Fibroblast of lung (primary cell): ENCODE measurements at regions not wholly inside any gene's neighbourhood (a gene's known extent, or its start where the extent isn't known, plus 50 kb on each side); places are given as distances from the start of the nearest gene placed in this dataset.

Source experiments
- DNase-seq, 2 donors: peaks; one replicate each; pipeline versions ENCODE4 v3.0.0 to v3.0.0-alpha.2; 2010; ENCODE audit warnings: low read depth in 2 of 2
- H2AFZ ChIP-seq: 2 replicates; pipeline ENCODE4 v1.5.1; 2012; ENCODE audit warnings: low read length, control low read depth, inconsistent platforms
- H3K27ac ChIP-seq: 2 replicates; pipeline ENCODE4 v1.5.1; 2011; ENCODE audit warnings: low read length, control low read depth; ENCODE audit not compliant: insufficient read depth
- H3K27me3 ChIP-seq: 2 replicates; pipeline ENCODE4 v1.5.1; 2011; ENCODE audit warnings: mild to moderate bottlenecking, low read length; ENCODE audit not compliant: control insufficient read depth, insufficient read depth
- H3K36me3 ChIP-seq: 2 replicates; pipeline ENCODE4 v1.5.1; 2011; ENCODE audit warnings: low read length; ENCODE audit not compliant: control insufficient read depth, insufficient read depth
- H3K4me1 ChIP-seq: 2 replicates; pipeline ENCODE4 v1.5.1; 2011; ENCODE audit warnings: low read length; ENCODE audit not compliant: control insufficient read depth, insufficient read depth; ENCODE audit errors: extremely low read depth
- H3K4me2 ChIP-seq: 2 replicates; pipeline ENCODE4 v1.5.1; 2011; ENCODE audit warnings: low read length, control low read depth; ENCODE audit not compliant: insufficient read depth; ENCODE audit errors: extremely low read depth
- H3K4me3 ChIP-seq, 4 experiments: fragments of 200-600 bp in 1 of 4; sonication (generic) in 1 of 4; replicated peaks in 1 of 4; 2 replicates each; pipeline ENCODE4 v1.5.1; 2011 to 2016; ENCODE audit warnings: low read length in 4 of 4, low read depth in 3 of 4, mild to moderate bottlenecking in 3 of 4, control low read depth in 2 of 4, inconsistent platforms in 1 of 4, mixed read lengths in 1 of 4; ENCODE audit not compliant: insufficient read depth in 1 of 4; ENCODE audit errors: control extremely low read depth in 1 of 4
- H3K79me2 ChIP-seq: 2 replicates; pipeline ENCODE4 v1.5.1; 2012; ENCODE audit warnings: mild to moderate bottlenecking, low read length, inconsistent platforms; ENCODE audit not compliant: control insufficient read depth, insufficient read depth
- H3K9ac ChIP-seq: 2 replicates; pipeline ENCODE4 v1.5.1; 2011; ENCODE audit warnings: mild to moderate bottlenecking, low read length, control low read depth; ENCODE audit not compliant: insufficient read depth
- H3K9me3 ChIP-seq: 2 replicates; pipeline ENCODE4 v1.5.1; 2012; ENCODE audit warnings: low read depth, low read length; ENCODE audit not compliant: control insufficient read depth, insufficient read depth
- H4K20me1 ChIP-seq: 2 replicates; pipeline ENCODE4 v1.5.1; 2011; ENCODE audit warnings: low read length; ENCODE audit not compliant: control insufficient read depth, insufficient read depth; ENCODE audit errors: extremely low read depth
- EZH2 ChIP-seq: IDR thresholded peaks from 2 replicates; pipeline ENCODE4 v1.5.1; 2012; ENCODE audit warnings: low read length, control low read depth, mild to moderate bottlenecking; ENCODE audit errors: missing control alignments
- TF ChIP-seq, protein P1 (sequence below), 2 donors: IDR thresholded peaks in 1 of 2; conservative IDR thresholded peaks in 1 of 2; 1 replicate in 1 of 2; 2 replicates in 1 of 2; pipeline ENCODE4 v1.5.1; 2011 to 2012; ENCODE audit warnings: low read length in 2 of 2, control low read depth in 1 of 2, inconsistent platforms in 1 of 2, low read depth in 1 of 2, mild to moderate bottlenecking in 1 of 2

DNA sequence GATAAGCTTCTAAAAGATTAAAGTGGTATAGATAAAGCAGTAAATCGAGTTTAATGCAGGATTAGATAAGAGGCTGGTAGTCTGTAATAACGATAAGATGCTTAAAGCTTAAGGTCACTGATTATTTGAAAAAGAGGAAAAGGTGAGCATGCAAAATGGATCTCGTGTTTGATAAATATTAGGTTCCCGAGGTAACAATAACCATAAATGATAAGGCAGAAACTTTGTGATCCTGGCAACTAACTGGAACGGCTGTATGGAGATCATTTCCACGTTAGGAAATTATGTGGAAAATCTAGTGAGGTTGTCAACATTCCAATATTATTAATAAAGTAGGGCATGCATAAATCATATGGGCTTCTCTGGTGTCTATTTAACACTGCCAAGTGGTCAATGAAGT lies 255.5 kb downstream of the EFCAB11 start:
- Histone ChIP-seq H3K4me3 (no peak overlapping the region), H3K27me3 (no peaks in the 10 kb centered on the region), H3K9me3 (no peaks in the 10 kb centered on the region), H3K27ac (no peak overlapping the region), H3K9ac (no peak overlapping the region), H3K4me2 (no peak overlapping the region), H3K79me2 (no peaks in the 10 kb centered on the region), H3K4me1 (no peaks in the 10 kb centered on the region), H2AFZ (no peak overlapping the region), H3K36me3 (no peaks in the 10 kb centered on the region), H4K20me1 (no peaks in the 10 kb centered on the region)
- TF ChIP-seq, protein P1, sequence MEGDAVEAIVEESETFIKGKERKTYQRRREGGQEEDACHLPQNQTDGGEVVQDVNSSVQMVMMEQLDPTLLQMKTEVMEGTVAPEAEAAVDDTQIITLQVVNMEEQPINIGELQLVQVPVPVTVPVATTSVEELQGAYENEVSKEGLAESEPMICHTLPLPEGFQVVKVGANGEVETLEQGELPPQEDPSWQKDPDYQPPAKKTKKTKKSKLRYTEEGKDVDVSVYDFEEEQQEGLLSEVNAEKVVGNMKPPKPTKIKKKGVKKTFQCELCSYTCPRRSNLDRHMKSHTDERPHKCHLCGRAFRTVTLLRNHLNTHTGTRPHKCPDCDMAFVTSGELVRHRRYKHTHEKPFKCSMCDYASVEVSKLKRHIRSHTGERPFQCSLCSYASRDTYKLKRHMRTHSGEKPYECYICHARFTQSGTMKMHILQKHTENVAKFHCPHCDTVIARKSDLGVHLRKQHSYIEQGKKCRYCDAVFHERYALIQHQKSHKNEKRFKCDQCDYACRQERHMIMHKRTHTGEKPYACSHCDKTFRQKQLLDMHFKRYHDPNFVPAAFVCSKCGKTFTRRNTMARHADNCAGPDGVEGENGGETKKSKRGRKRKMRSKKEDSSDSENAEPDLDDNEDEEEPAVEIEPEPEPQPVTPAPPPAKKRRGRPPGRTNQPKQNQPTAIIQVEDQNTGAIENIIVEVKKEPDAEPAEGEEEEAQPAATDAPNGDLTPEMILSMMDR (conservative IDR thresholded peaks at IDR 0.05 in 1 of 2, IDR thresholded peaks at IDR 0.05 in 1 of 2; ENCODE audit: low read depth in 1 of 2, low read length in 2 of 2): no peak
- TF ChIP-seq EZH2: no peak
- DNase-seq: no peak

- no peaks in the 10 kb centered on the region for H3K79me2 ChIP-seq
- no peak overlapping the region for H2AFZ ChIP-seq
- H3K4me3 ChIP-seq: no peak overlapping the region
- H3K9me3 ChIP-seq: no peaks in the 10 kb centered on the region
- no peak overlapping the region for H3K27ac ChIP-seq
- no peaks in the 10 kb centered on the region for H4K20me1 ChIP-seq
- no peak for DNase-seq
- H3K36me3 ChIP-seq: no peaks in the 10 kb centered on the region
- no peaks in the 10 kb centered on the region for H3K4me1 ChIP-seq
- H3K4me2 ChIP-seq: no peak overlapping the region
- TF ChIP-seq EZH2: no peak
- TF ChIP-seq, protein P1 (conservative IDR thresholded peaks at IDR 0.05 in 1 of 2, IDR thresholded peaks at IDR 0.05 in 1 of 2; ENCODE audit: low read depth in 1 of 2, low read length in 2 of 2): no peak
- no peak overlapping the region for H3K9ac ChIP-seq
- no peaks in the 10 kb centered on the region for H3K27me3 ChIP-seq
Observed at GRCh38 chr14:89697281-89698060, 257.1 kb downstream of the EFCAB11 start.

DNA sequence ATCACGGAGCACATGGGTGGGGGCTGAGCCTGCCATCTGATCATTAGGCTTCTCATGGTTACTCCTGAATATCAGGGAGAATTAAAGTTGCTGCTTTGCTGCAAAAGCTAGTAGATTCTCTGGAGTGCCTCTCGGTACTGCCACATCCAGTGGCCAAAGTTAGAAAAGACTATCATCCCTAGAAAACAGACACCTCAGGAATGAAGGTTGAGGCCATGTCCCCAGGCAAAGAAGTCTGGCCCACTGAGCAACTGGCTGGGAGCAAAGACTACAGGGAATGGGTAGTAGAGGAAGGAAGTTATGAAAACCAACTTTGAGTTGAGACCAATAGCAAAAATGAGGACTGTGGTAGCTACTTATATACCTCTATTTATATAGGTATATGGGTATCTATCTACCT lies 258.7 kb downstream of the EFCAB11 start:
- H3K27me3 ChIP-seq: no peaks in the 10 kb centered on the region
- no peak overlapping the region for H3K9ac ChIP-seq
- no peak overlapping the region for H3K4me3 ChIP-seq
- H3K79me2 ChIP-seq: no peaks in the 10 kb centered on the region
- no peaks in the 10 kb centered on the region for H4K20me1 ChIP-seq
- no peak for DNase-seq
- H3K4me1 ChIP-seq: no peaks in the 10 kb centered on the region
- no peak for TF ChIP-seq EZH2
- TF ChIP-seq, protein P1 (conservative IDR thresholded peaks at IDR 0.05 in 1 of 2, IDR thresholded peaks at IDR 0.05 in 1 of 2; ENCODE audit: low read depth in 1 of 2, low read length in 2 of 2): no peak
- H3K4me2 ChIP-seq: no peak overlapping the region
- H3K27ac ChIP-seq: no peak overlapping the region
- H3K9me3 ChIP-seq: no peaks in the 10 kb centered on the region
- no peak overlapping the region for H2AFZ ChIP-seq
- no peaks in the 10 kb centered on the region for H3K36me3 ChIP-seq
